NCI-H1092 (cell line): ENCODE measurements at regions not wholly inside any gene's neighbourhood (a gene's known extent, or its start where the extent isn't known, plus 50 kb on each side); places are given as distances from the start of the nearest gene placed in this dataset.
A peak's percentile ranks its signal among the peaks of the same experiment; 100 is the strongest.

Experiments
- DNase-seq: peaks from one replicate; lab custom pipeline; 2025; lab: John Stamatoyannopoulos, UW

- no peak for DNase-seq
Observed at GRCh38 chr12:28937196-28937595, 211.9 kb upstream of the FAR2 start.

GRCh38 chr12:28938056-28938455 is 211.0 kb upstream of the FAR2 start:
- DNase-seq: no peak

- DNase-seq: no peak
Observed at GRCh38 chr12:28938581-28939235, 210.4 kb upstream of the FAR2 start.

DNA sequence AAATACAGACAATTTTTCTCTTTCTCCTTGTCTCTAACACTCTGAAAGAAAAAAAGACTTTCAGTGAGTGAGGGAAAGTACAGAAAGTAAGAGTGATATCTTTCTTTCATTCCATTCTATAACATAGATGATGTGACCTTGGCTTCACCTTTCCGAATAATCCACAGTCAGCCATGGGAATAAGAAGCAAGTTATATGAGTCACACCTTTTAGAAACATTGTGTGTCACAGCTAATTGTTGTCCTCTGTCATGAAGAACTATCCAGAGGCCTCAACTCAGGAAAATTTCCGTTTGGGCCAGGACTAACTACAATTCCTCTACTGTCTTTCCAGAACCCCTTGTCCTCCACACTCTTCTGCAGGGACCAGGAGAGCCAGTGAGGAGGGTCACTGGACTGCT is 209.7 kb upstream of the FAR2 start:
- DNase-seq: no peak

GRCh38 chr12:28941248-28941647 is 207.8 kb upstream of the FAR2 start:
- DNase-seq: no peak

- DNase-seq: no peak
Observed at GRCh38 chr12:28946361-28946760, 202.7 kb upstream of the FAR2 start.

DNA sequence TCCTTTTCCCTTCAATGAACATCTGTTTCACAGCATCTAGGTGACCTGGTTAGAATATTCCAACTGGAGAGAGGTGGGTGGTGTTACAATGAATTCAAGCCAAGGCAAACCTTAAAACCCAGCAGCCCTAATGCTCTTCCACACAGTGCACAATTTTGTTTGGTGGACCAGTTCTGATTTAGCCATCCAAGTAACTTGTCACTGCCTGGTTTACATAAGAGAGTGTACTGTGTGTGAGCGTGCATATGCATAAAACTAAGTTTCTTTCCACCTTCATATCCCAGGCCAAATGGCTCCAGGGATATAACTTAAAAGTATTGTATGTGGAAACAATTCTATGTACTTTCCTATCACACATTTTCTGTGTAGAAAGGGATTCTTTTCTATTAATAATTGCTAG is 200.4 kb upstream of the FAR2 start:
- no peak for DNase-seq

- DNase-seq: no peak
Observed at GRCh38 chr12:28949184-28949583, 199.9 kb upstream of the FAR2 start.

- no peak for DNase-seq
Observed at GRCh38 chr12:28950049-28950448, 199.0 kb upstream of the FAR2 start.

DNA sequence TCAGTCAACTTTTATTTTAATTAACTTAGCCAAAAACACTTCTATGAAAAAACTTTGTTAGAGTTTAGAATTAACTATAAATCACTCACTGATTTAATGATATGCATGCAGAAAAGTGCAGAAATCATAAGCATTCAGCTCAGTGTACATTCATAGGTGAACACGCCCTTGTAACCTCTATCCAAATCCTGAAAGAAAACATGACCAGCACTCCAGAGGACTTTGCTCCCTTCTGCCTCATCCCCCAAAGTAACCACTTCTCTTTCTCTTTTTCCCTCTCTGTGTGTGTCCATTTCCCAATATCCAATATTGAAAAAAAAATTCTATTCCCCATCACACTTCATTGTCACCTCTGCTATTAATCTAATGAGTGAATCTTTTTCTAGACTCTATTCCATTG is 197.1 kb upstream of the FAR2 start:
- DNase-seq: no peak

GRCh38 chr12:28954333-28954732 is 194.7 kb upstream of the FAR2 start:
- no peak for DNase-seq

- no peak for DNase-seq
Observed at GRCh38 chr12:28955491-28955890, 193.6 kb upstream of the FAR2 start.

GRCh38 chr12:28955931-28956330 is 193.1 kb upstream of the FAR2 start:
- no peak for DNase-seq

DNA sequence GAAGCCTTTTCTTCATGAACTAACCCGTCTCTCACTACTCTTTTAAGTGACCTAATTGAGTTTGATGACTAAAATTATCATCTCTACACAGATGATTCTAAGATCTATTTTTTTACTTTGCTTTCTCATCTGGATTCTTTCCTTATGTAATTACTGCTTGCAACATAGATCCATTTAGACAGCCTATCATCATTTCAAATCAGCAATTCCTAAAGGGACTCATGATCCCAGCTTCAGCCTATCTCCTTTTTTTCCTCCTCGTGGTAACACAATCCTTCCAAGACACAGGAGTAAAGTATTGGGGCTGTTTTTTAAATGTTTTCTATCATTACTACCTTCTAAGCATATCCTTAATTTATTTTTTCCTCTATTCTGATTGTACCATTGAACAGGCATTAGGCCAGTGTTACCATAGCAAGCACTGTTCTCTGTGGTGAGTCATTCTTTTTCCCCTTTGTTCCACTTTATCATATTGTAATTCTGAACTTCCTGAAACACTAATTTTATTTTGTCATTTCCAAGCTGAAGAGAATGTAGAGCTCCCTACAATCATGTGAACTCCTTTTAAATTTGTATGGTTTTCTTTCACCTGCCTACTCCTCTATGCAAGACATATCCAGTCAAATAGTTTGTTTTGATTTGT is 190.4 kb upstream of the FAR2 start:
- DNase-seq: no peak

DNA sequence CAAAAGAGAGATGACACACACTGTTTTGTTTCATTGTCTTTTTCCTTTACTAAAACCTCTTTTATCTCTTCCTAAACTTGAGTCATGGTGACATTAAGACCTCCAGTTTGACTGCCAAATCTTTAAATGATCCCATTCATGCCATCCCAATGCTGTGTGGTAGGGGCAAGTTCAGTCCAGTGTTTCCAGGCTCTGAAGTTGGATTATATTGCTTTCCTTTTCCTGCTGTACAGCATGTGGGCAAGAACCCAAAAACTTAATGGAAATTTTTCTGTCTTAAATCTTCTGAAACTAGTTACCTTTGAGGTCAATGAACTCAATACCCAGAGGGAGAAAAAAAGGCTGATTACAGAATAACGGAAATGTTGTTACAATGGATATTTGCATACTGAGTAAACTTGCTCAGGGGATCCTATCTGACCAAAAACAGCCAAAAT is 187.1 kb upstream of the FAR2 start:
- no peak for DNase-seq

GRCh38 chr12:28963554-28963953 is 185.5 kb upstream of the FAR2 start:
- DNase-seq: no peak

DNA sequence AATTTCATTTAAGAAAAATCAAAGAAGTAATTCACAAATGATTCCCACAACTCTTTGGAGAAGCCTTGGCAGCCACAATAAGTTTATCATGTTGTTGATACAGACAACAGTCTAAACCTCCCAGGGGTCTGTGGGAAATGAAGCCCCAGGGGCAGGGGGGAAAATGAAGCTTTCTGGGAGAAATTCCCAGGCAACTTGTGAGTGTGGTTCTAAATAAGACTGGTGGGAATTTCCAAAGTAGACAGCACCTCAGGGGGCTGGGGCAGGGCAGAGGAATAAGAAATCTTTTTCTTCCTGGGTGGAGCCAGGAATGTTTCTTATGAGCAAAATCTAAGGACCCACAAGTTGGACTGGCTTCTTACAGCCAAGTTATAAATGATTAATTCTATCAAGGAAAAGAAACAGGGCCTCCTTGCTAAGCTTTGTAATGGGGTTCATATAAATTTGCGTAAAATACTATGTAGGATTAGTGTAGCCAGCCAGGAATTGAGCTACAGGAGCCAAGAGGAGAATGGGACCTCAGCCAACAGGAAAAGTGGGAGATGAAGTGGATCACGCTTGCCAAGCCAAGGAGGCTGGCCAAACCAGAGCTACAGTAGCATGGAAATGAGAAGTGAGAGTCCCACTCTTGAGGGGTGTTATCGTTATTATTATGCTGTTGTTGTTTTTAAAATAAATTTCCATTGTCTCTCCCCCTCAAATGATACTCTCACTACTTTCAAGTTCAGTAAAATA is 182.9 kb upstream of the FAR2 start:
- DNase-seq: peak; percentile 1

GRCh38 chr12:28967426-28967825 is 181.7 kb upstream of the FAR2 start:
- no peak for DNase-seq

DNA sequence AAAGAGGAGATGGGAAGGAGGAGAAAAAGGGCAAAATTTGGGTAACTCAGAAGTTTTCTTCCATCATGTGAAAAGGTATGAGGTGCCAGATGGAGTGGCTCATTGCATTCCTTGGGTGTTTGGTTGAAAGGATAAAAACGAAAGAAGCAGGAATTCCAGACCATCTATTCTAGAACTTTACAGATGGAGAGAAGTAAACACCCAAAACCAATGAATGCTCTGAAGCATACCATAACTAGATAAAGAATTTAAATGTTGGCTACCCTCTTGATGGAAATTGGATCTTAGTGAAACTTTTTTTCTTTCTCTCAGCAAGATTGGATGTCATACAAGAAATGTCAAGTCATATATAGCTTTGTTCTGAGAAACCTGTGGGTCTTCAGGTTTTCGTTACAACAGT is 175.6 kb upstream of the FAR2 start:
- no peak for DNase-seq

GRCh38 chr12:28974166-28974565 is 174.9 kb upstream of the FAR2 start:
- DNase-seq: no peak

- no peak for DNase-seq
Observed at GRCh38 chr12:28974883-28975282, 174.2 kb upstream of the FAR2 start.

GRCh38 chr12:28975564-28976340 is 173.3 kb upstream of the FAR2 start:
- DNase-seq: no peak

- no peak for DNase-seq
Observed at GRCh38 chr12:28980436-28980835, 168.6 kb upstream of the FAR2 start.
